GM12878 (cell line): ENCODE measurements at regions not wholly inside any gene's neighbourhood (a gene's known extent, or its start where the extent isn't known, plus 50 kb on each side); places are given as distances from the start of the nearest gene placed in this dataset.

Source experiments
- ATAC-seq: fragments of 200-7000 bp; cut with Tn5 transposase; 3 replicates; pipeline ENCODE4 v1.9.1; 2020; ENCODE audit warnings: mild to moderate bottlenecking, moderate library complexity
- BruUV-seq: library from RNA; stranded (reverse); fragments of 400-500 nt; replicated peaks from 2 replicates; lab custom pipeline; 2021; lab: Mats Ljungman, UMichigan
- CTCF ChIA-PET: fragments of 300-600 bp; sonication (Branson Sonifier 250); formaldehyde crosslinking; extraction: SDS; loops from one replicate; lab custom pipeline; 2021; ENCODE audit warnings: inconsistent platforms; lab: Yijun Ruan, JAX
- POLR2A ChIA-PET: fragments of 350-600 bp; formaldehyde crosslinking; extraction: SDS; loops from one replicate; lab custom pipeline; 2021; ENCODE audit warnings: inconsistent platforms; lab: Charles Lee
- RAD21 ChIA-PET: fragments of 300-600 bp; sonication (Branson Sonifier 250); formaldehyde crosslinking; loops from one replicate; lab custom pipeline; 2023; ENCODE audit warnings: antibody characterized with exemption; ENCODE audit not compliant: unreplicated experiment; lab: Charles Lee
- SMC1A ChIA-PET: fragments of 300-600 bp; sonication (Branson Sonifier 250); formaldehyde crosslinking; loops from one replicate; lab custom pipeline; 2023; ENCODE audit not compliant: unreplicated experiment, uncharacterized antibody; lab: Charles Lee
- DNase-seq: peaks from one replicate; pipeline ENCODE4 v3.0.0-alpha.2; 2011; ENCODE audit warnings: low read depth, low spot score
- FAIRE-seq: peaks from 3 replicates; lab custom pipeline; 2011; peaks lifted over from hg19 to GRCh38; lab: Jason Lieb, UNC
- H2AFZ ChIP-seq: 2 replicates; pipeline ENCODE4 v1.6.0; 2011; ENCODE audit warnings: low read depth, low read length, control low read depth; ENCODE audit not compliant: control insufficient read depth
- H3K27ac ChIP-seq: 2 replicates; pipeline ENCODE4 v1.5.1; 2011; ENCODE audit warnings: control low read depth; ENCODE audit not compliant: control insufficient read depth, insufficient read depth
- H3K27me3 ChIP-seq, 2 experiments: replicated peaks in 1 of 2; 2 replicates each; pipeline versions ENCODE4 v1.6.0 to v1.6.1; 2011; ENCODE audit warnings: low read length in 1 of 2; ENCODE audit not compliant: control insufficient read depth in 2 of 2, insufficient read depth in 2 of 2
- H3K36me3 ChIP-seq, 2 experiments: 2 replicates each; pipeline ENCODE4 v1.5.1; 2011; ENCODE audit warnings: low read length in 1 of 2; ENCODE audit not compliant: control insufficient read depth in 2 of 2, insufficient read depth in 2 of 2
- H3K4me1 ChIP-seq: 2 replicates; pipeline ENCODE4 v1.6.1; 2011; ENCODE audit warnings: mild to moderate bottlenecking, low read length, moderate library complexity, mixed read lengths; ENCODE audit not compliant: control insufficient read depth, insufficient read depth
- H3K4me2 ChIP-seq: 2 replicates; pipeline ENCODE4 v1.6.0; 2011; ENCODE audit warnings: control low read depth; ENCODE audit not compliant: control insufficient read depth, insufficient read depth
- H3K4me3 ChIP-seq: fragments of 200-600 bp; sonication (generic); 2 replicates; pipeline ENCODE4 v1.5.1; 2016
- H3K79me2 ChIP-seq: 2 replicates; pipeline ENCODE4 v1.6.0; 2011; ENCODE audit warnings: low read length; ENCODE audit not compliant: control insufficient read depth, insufficient read depth
- H3K9ac ChIP-seq: 2 replicates; pipeline ENCODE4 v1.8.0; 2011; ENCODE audit warnings: low read length, control low read depth, mixed read lengths; ENCODE audit not compliant: control insufficient read depth, insufficient read depth
- H3K9me3 ChIP-seq: replicated peaks from 3 replicates; pipeline ENCODE4 v1.5.1; 2011; ENCODE audit warnings: mild to moderate bottlenecking, low read length; ENCODE audit not compliant: control insufficient read depth, insufficient read depth
- H4K20me1 ChIP-seq: 2 replicates; pipeline ENCODE4 v1.6.0; 2011; ENCODE audit not compliant: control insufficient read depth, insufficient read depth
- BACH1 ChIP-seq: fragments of 450-650 bp; IDR thresholded peaks from 2 replicates; pipeline ENCODE4 v1.6.1; 2017; ENCODE audit warnings: mild to moderate bottlenecking, borderline replicate concordance
- BCL11A ChIP-seq: IDR thresholded peaks from 2 replicates; pipeline ENCODE4 v1.6.1; 2011; ENCODE audit warnings: low read depth, low read length
- BCL3 ChIP-seq: IDR thresholded peaks from 2 replicates; pipeline ENCODE4 v1.6.1; 2011; ENCODE audit warnings: borderline replicate concordance, low read depth, mild to moderate bottlenecking, moderate library complexity, low read length; ENCODE audit not compliant: insufficient read depth, poor library complexity, severe bottlenecking
- CHD2 ChIP-seq: IDR thresholded peaks from 2 replicates; pipeline ENCODE4 v1.6.1; 2011; ENCODE audit warnings: low read depth, low read length, improper control_type of control experiment, borderline replicate concordance
- DPF2 ChIP-seq: fragments of 450-650 bp; IDR thresholded peaks from 2 replicates; pipeline ENCODE4 v1.6.1; 2017; ENCODE audit warnings: mild to moderate bottlenecking
- GABPA ChIP-seq: IDR thresholded peaks from 2 replicates; pipeline ENCODE4 v1.6.1; 2014; ENCODE audit warnings: antibody characterized with exemption, low read depth, mild to moderate bottlenecking, inconsistent platforms
- HDGF ChIP-seq: fragments of 450-650 bp; IDR thresholded peaks from 2 replicates; pipeline ENCODE4 v1.6.1; 2016; ENCODE audit warnings: antibody characterized with exemption
- LARP7 ChIP-seq: fragments of 450-650 bp; IDR thresholded peaks from 2 replicates; pipeline ENCODE4 v1.6.1; 2017; ENCODE audit warnings: mild to moderate bottlenecking
- MXI1 ChIP-seq: fragments of 150-350 bp; IDR thresholded peaks from 2 replicates; pipeline ENCODE4 v1.6.1; 2011; ENCODE audit warnings: low read depth, mild to moderate bottlenecking, inconsistent platforms, low read length, improper control_type of control experiment
- PAX5 ChIP-seq: IDR thresholded peaks from 2 replicates; pipeline ENCODE4 v1.6.1; 2011; ENCODE audit warnings: low read depth, low read length, borderline replicate concordance
- POLR2AphosphoS5 ChIP-seq: IDR thresholded peaks from 2 replicates; pipeline ENCODE4 v1.6.1; 2011; ENCODE audit warnings: mild to moderate bottlenecking, low read length, inconsistent platforms
- PRDM15 ChIP-seq: fragments of 450-650 bp; formaldehyde crosslinking; IDR thresholded peaks from 2 replicates; pipeline ENCODE4 v1.4.0; 2020; ENCODE audit warnings: mild to moderate bottlenecking, moderate library complexity
- SREBF1 ChIP-seq: IDR thresholded peaks from 2 replicates; pipeline ENCODE4 v1.6.1; 2012; ENCODE audit warnings: mild to moderate bottlenecking, low read length
- TCF7 ChIP-seq: IDR thresholded peaks from 2 replicates; pipeline ENCODE4 v1.6.1; 2014; ENCODE audit warnings: antibody characterized with exemption, borderline replicate concordance
- YBX1 ChIP-seq: fragments of 450-650 bp; IDR thresholded peaks from 2 replicates; pipeline ENCODE4 v1.6.1; 2016; ENCODE audit warnings: antibody characterized with exemption
- YY1 ChIP-seq: IDR thresholded peaks from 2 replicates; pipeline ENCODE4 v1.6.1; 2011; ENCODE audit warnings: low read depth, mild to moderate bottlenecking, low read length
- ZNF207 ChIP-seq: fragments of 450-650 bp; IDR thresholded peaks from 2 replicates; pipeline ENCODE4 v1.6.1; 2014; ENCODE audit warnings: antibody characterized with exemption, mild to moderate bottlenecking, borderline replicate concordance
- ZNF687 ChIP-seq: fragments of 450-650 bp; IDR thresholded peaks from 2 replicates; pipeline ENCODE4 v1.6.1; 2017; ENCODE audit warnings: mild to moderate bottlenecking, moderate library complexity
- WGBS: methylation state at CpG from one replicate; pipeline ENCODE4 v1.1.6; 2016; ENCODE audit warnings: low lambda C conversion rate; ENCODE audit not compliant: insufficient replicate concordance, insufficient coverage; ENCODE audit errors: missing lambda C conversion rate; 5-methylcytosine and 5-hydroxymethylcytosine counted together
- in situ Hi-C: fragments of 300-500 bp; cut with MboI; formaldehyde crosslinking; loops from 9 replicates; pipeline ENCODE4 v1.14.3; 2018; ENCODE audit warnings: mixed read lengths
- intact Hi-C: fragments of 100-400 bp; cut with micrococcal nuclease; formaldehyde crosslinking; loops from one replicate; pipeline ENCODE4 v1.14.2; 2022; ENCODE audit not compliant: unreplicated experiment

DNA sequence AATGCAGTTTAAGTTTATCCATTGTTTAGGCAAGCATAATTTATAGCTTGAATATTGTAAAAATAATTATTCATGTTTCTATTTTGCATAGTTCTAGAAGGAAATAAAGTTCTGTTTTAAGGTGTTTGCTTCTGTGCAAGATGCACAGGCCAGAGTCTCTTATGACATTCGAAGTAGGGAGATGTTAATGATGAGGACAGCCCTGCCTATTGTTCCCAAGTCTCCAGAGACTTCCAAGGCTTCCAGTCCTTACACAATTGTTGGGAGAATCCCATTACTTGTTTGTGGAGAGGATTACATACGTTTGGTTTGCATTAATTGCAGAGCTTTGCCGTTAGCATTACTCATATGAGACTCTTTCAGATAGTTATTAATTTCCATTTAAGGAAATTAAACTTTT, 96.2 kb upstream of the ANK2 start (continued):
- TF ChIP-seq ZNF687 (no peak), BACH1 (no peak), LARP7 (no peak), DPF2 (no peak), PAX5 (no peak), BCL11A (no peak), YBX1 (no peak)

DNA sequence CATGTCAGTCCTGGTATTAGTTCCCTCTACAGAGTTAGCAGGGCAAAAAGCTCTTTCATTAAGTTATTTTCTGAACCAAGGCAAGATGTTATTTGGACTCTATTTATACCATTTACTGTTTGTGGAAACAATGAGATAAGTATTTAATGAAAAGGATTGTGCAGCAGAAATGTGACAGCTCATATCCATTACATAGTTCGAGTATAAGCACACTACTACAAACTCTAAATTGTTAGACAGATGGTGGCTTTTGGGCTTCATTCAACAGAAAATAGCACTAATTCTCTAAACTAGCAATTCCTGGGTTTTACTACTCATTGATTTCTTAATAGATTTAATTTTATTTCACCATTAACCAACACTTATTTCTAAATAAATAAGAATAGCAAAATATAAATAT, 95.2 kb upstream of the ANK2 start:
- RAD21 ChIA-PET = no interaction called here
- Histone ChIP-seq H4K20me1 (no peaks in the 10 kb centered on the region), H3K79me2 (no peaks in the 10 kb centered on the region), H3K27me3 (no peaks in the 10 kb centered on the region), H3K27ac (no peak overlapping the region), H2AFZ (no peak overlapping the region), H3K9me3 (no peaks in the 10 kb centered on the region), H3K9ac (no peak overlapping the region), H3K4me2 (no peak overlapping the region), H3K4me1 (no peaks in the 10 kb centered on the region), H3K36me3 (no peaks in the 10 kb centered on the region), H3K4me3 (no peak overlapping the region)
- 0% methylated on average over 1 of the region's 1 CpG for WGBS
- intact Hi-C loops = no loop called here
- CTCF ChIA-PET = interaction anchor here (3.8 to 8.4 kb wide), 2 partner anchors 8 to 15 kb away, joined by 42 to 139 read pairs; no protein-coding TSS in a partner anchor
- in situ Hi-C loops = no loop called here
- POLR2A ChIA-PET = no interaction called here
- FAIRE-seq (no peak), ATAC-seq (no peak), DNase-seq (no peak)
- SMC1A ChIA-PET = no interaction called here
- no TSS peak for BruUV-seq
- TF ChIP-seq MXI1 (no peak), BCL3 (no peak), GABPA (no peak), CHD2 (no peak), PRDM15 (CRISPR knock-in tag) (no peak), HDGF (no peak), SREBF1 (no peak), ZNF207 (no peak), TCF7 (no peak), POLR2AphosphoS5 (no peak), YY1 (no peak)
